ENCODE measurements at regions not wholly inside any gene's neighbourhood (a gene's known extent, or its start where the extent isn't known, plus 50 kb on each side); places are given as distances from the start of the nearest gene placed in this dataset.
"Not testable (repeated sequence)": the region's sequence is repeated elsewhere in the genome, so short reads cannot be mapped to it uniquely, and the experiment has no call there.

DNA sequence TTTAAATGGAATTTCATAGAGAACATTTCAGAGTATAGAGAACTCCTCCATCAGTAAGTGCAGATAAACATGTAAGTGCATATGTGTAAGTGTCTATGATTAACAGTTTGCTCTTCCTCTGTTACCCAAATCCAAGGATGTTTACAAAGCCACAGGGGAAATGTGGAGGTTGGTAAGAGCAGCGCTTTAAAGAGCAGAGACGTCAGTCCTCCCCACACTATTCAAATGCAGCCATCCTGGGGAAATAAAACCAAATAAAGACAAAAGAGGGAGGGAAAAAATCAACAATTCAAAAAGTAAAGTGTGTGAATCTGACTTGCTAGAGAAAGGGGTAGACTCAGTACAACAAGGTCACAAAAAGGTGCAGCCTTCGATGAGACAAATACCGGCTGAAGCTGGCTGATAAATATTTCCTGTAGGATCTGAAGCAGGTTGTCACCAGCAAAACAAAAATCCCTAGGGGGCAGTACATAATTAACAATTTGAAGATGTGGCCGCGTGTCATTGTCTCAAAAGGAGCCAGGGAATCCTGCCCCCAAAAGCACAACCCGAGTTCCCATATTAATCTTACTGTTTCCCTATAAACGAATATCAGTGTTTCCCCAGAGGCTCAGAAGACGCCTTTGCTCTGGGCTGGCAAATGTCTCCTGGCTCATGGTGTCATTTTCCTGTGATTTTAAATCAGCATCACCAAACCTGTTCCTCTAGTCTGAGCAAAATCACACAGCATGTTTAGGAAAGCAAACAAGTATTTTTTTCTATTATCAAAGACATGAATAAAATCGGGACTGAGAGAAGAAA is 216.5 kb downstream of the CDCA7 start:
- H3K27ac ChIP-seq (ENCODE audit: low read depth in 1 of 2, low read length in 1 of 2) = no peak overlapping the region
- ATAC-seq (ENCODE audit: insufficient read depth, low FRiP score) = no peak
- no peaks in the 10 kb centered on the region for H3K9me3 ChIP-seq (ENCODE audit: control insufficient read depth in 4 of 4, insufficient read depth in 3 of 4, low read length in 3 of 4)

DNA sequence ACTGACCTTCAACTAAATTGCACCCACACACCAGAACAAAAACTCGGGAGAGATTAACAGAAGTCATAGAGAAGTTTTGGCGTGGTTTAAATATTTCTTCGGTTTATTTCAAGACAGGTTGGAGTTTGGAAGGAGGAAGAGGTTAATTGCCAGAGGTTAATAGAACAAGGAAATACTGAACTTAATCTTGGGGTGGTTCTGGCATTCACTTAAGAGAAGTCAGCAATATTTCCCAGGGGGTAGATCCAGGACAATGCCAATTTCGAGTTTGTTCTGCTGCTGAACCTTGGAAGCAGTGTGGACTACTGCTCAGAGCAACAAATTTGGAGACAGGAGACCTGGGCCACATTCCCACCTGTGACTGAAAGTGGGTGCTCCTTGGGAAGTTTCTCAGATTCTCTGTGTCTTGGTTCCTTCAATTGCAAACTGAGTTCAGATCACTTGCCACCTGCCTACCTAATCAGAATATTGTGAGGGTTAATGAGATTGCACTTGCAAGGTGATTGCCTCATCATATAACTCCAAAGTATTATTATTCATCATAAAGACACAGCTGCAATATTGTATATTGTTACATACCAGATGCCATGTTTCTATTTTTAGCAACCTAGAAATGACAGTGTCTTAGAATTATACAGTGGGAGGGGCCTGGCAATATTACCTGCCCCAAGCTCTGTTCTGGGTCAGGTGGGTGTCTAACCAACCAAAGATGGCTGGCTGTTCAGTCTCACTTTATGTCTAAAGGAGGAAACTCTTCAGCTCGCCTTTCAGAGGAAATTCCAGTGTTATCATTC is 217.4 kb downstream of the CDCA7 start:
- no peak overlapping the region for H3K4me3 ChIP-seq

More for the DNA sequence above, 216.5 kb downstream of the CDCA7 start:
- 9 to 10% methylated on average over 10 of the region's 10 CpGs for WGBS, 2 donors
- no peak overlapping the region for H3K4me3 ChIP-seq
- no peaks in the 10 kb centered on the region for H3K27me3 ChIP-seq (ENCODE audit: control insufficient read depth in 3 of 3, insufficient read depth in 3 of 3, low read length in 2 of 3)
- no peaks in the 10 kb centered on the region for H3K36me3 ChIP-seq (ENCODE audit: control insufficient read depth in 4 of 4, insufficient read depth in 4 of 4, low read length in 4 of 4)
- TF ChIP-seq, protein P1, sequence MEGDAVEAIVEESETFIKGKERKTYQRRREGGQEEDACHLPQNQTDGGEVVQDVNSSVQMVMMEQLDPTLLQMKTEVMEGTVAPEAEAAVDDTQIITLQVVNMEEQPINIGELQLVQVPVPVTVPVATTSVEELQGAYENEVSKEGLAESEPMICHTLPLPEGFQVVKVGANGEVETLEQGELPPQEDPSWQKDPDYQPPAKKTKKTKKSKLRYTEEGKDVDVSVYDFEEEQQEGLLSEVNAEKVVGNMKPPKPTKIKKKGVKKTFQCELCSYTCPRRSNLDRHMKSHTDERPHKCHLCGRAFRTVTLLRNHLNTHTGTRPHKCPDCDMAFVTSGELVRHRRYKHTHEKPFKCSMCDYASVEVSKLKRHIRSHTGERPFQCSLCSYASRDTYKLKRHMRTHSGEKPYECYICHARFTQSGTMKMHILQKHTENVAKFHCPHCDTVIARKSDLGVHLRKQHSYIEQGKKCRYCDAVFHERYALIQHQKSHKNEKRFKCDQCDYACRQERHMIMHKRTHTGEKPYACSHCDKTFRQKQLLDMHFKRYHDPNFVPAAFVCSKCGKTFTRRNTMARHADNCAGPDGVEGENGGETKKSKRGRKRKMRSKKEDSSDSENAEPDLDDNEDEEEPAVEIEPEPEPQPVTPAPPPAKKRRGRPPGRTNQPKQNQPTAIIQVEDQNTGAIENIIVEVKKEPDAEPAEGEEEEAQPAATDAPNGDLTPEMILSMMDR (IDR thresholded peaks at IDR 0.05; ENCODE audit: control extremely low read depth, extremely low read depth) = peak; percentile 7
- DNase-seq = peak; percentile 23 to 64 (median 62)
- no peak overlapping the region for H3K9ac ChIP-seq (ENCODE audit: insufficient read depth in 1 of 2, low read length in 2 of 2)
- peaks cover 0 to 10% (median 0%) of the 10 kb centered on the region in 5 donors for H3K4me1 ChIP-seq (ENCODE audit: control insufficient read depth in 5 of 5, insufficient read depth in 5 of 5, low read length in 5 of 5)

DNA sequence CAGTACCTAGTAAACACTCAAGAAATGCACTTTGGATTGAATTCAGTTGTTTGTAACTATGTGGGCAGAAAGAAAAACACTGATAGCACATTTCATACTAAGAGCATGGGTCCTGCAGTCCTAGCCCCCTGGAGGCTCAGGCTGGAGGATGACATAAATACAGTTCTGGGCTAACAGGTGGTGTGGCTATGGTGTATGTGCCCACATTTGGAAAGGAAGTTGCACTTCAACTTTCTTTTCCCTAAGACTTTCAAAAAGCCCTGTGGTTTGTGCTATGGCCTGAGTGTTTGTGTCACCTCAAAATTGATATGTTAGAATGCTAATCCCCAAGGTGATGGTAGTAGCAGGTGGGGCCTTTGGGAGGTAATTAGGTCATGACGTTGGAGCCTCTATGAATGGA is 218.2 kb downstream of the CDCA7 start:
- Histone ChIP-seq H3K36me3 (ENCODE audit: control insufficient read depth in 4 of 4, insufficient read depth in 4 of 4, low read length in 4 of 4) (no peaks in the 10 kb centered on the region), H3K4me3 (no peak overlapping the region), H3K27me3 (ENCODE audit: control insufficient read depth in 3 of 3, insufficient read depth in 3 of 3, low read length in 2 of 3) (no peaks in the 10 kb centered on the region), H3K4me1 (ENCODE audit: control insufficient read depth in 5 of 5, insufficient read depth in 5 of 5, low read length in 5 of 5) (peaks cover 0 to 10% (median 0%) of the 10 kb centered on the region in 5 donors), H3K27ac (ENCODE audit: low read depth in 1 of 2, low read length in 1 of 2) (no peak overlapping the region), H3K9me3 (ENCODE audit: control insufficient read depth in 4 of 4, insufficient read depth in 3 of 4, low read length in 3 of 4) (no peaks in the 10 kb centered on the region), H3K9ac (ENCODE audit: insufficient read depth in 1 of 2, low read length in 2 of 2) (no peak overlapping the region)
- TF ChIP-seq, protein P1 (IDR thresholded peaks at IDR 0.05; ENCODE audit: control extremely low read depth, extremely low read depth) = no peak
- WGBS, 2 donors = 78 to 85% methylated on average over 1 of the region's 1 CpG
- ATAC-seq (ENCODE audit: insufficient read depth, low FRiP score) (no peak), DNase-seq (no peak)

More for the DNA sequence above, 217.4 kb downstream of the CDCA7 start:
- WGBS, 2 donors = 42 to 54% methylated on average over 5 of the region's 5 CpGs
- H3K36me3 ChIP-seq (ENCODE audit: control insufficient read depth in 4 of 4, insufficient read depth in 4 of 4, low read length in 4 of 4) = no peaks in the 10 kb centered on the region
- H3K27me3 ChIP-seq (ENCODE audit: control insufficient read depth in 3 of 3, insufficient read depth in 3 of 3, low read length in 2 of 3) = no peaks in the 10 kb centered on the region
- H3K4me1 ChIP-seq (ENCODE audit: control insufficient read depth in 5 of 5, insufficient read depth in 5 of 5, low read length in 5 of 5) = peaks cover 0 to 10% (median 0%) of the 10 kb centered on the region in 5 donors
- DNase-seq = no peak
- no peak overlapping the region for H3K27ac ChIP-seq (ENCODE audit: low read depth in 1 of 2, low read length in 1 of 2)
- no peaks in the 10 kb centered on the region for H3K9me3 ChIP-seq (ENCODE audit: control insufficient read depth in 4 of 4, insufficient read depth in 3 of 4, low read length in 3 of 4)
- TF ChIP-seq, protein P1 (IDR thresholded peaks at IDR 0.05; ENCODE audit: control extremely low read depth, extremely low read depth) = no peak
- no peak for ATAC-seq (ENCODE audit: insufficient read depth, low FRiP score)
- H3K9ac ChIP-seq (ENCODE audit: insufficient read depth in 1 of 2, low read length in 2 of 2) = no peak overlapping the region

DNA sequence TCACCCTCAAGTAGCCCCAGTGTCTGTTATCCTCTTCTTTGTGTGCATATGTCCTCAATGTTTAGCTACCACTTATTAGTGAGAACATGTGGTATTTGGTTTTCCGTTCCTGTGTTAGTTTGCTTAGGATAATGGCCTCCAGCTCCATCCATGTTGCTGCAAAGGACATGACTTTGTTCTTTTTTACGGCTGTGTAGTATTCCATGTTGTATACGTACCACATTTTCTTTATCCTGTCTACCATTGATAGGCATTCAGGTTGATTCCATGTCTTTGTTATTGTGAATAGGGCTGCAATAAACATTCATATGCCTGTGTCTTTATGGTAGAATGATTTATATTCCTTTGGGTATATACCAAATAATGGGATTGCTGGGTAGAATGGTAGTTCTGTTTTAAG is 219.1 kb downstream of the CDCA7 start:
- WGBS, 2 donors = 96 to 97% methylated on average over 3 of the region's 3 CpGs

More for the DNA sequence above, 219.1 kb downstream of the CDCA7 start:
- H3K9me3 ChIP-seq (ENCODE audit: control insufficient read depth in 4 of 4, insufficient read depth in 3 of 4, low read length in 3 of 4); ATAC-seq (ENCODE audit: insufficient read depth, low FRiP score); H3K4me3 ChIP-seq; H3K27me3 ChIP-seq (ENCODE audit: control insufficient read depth in 3 of 3, insufficient read depth in 3 of 3, low read length in 2 of 3); H3K36me3 ChIP-seq (ENCODE audit: control insufficient read depth in 4 of 4, insufficient read depth in 4 of 4, low read length in 4 of 4); H3K9ac ChIP-seq (ENCODE audit: insufficient read depth in 1 of 2, low read length in 2 of 2); H3K27ac ChIP-seq (ENCODE audit: low read depth in 1 of 2, low read length in 1 of 2); DNase-seq: not testable (repeated sequence)
- peaks cover 0 to 10% (median 0%) of the 10 kb centered on the region in 5 donors for H3K4me1 ChIP-seq (ENCODE audit: control insufficient read depth in 5 of 5, insufficient read depth in 5 of 5, low read length in 5 of 5)

Data from lung (tissue), 11 donors.